ENCODE measurements at regions not wholly inside any gene's neighbourhood (a gene's known extent, or its start where the extent isn't known, plus 50 kb on each side); places are given as distances from the start of the nearest gene placed in this dataset.
A peak's percentile ranks its signal among the peaks of the same experiment; 100 is the strongest.

DNA sequence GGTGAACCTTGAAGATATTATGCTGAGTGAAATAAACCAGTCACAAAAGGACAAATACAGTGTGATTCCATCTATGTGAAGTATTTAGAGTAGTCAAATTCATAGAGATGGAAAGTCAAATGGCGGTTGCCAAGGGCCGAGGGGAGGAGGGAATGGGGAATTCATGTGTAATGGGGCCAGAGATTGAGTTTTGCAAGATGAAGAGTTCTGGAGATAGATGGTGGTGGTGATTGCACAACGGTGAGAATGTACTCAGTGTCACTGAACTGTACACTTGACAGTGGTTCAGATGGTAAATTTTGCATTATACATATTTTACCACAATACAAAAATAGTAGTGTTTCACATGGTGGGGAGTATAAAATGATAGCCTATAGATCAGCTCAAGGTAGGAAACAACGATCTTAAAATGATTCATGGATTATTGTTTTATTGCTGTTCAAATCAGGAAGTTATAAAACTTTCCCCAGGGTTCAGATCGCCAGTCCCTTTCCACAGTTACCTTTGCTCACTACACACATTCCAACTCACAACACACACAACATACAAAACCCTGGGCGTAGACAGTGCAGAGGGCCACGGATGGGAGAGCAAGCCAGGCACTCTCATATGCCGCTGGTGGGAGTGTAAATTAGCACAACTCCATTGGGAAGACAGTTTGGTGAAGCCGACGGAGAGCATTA lies 219.9 kb downstream of the ZIC5 start:
- TF ChIP-seq, protein P1, sequence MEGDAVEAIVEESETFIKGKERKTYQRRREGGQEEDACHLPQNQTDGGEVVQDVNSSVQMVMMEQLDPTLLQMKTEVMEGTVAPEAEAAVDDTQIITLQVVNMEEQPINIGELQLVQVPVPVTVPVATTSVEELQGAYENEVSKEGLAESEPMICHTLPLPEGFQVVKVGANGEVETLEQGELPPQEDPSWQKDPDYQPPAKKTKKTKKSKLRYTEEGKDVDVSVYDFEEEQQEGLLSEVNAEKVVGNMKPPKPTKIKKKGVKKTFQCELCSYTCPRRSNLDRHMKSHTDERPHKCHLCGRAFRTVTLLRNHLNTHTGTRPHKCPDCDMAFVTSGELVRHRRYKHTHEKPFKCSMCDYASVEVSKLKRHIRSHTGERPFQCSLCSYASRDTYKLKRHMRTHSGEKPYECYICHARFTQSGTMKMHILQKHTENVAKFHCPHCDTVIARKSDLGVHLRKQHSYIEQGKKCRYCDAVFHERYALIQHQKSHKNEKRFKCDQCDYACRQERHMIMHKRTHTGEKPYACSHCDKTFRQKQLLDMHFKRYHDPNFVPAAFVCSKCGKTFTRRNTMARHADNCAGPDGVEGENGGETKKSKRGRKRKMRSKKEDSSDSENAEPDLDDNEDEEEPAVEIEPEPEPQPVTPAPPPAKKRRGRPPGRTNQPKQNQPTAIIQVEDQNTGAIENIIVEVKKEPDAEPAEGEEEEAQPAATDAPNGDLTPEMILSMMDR (IDR thresholded peaks at IDR 0.05), result no peak
- peak in 1 of 2 donors; percentile 58 for TF ChIP-seq POLR2A (IDR thresholded peaks at IDR 0.05)

All from Peyer's patch (tissue), 4 donors.